HL-60 (cell line): ENCODE measurements at regions not wholly inside any gene's neighbourhood (a gene's known extent, or its start where the extent isn't known, plus 50 kb on each side); places are given as distances from the start of the nearest gene placed in this dataset.
"Not testable (repeated sequence)": the region's sequence is repeated elsewhere in the genome, so short reads cannot be mapped to it uniquely, and the experiment has no call there.

Experiments
- CTCF ChIP-seq: IDR thresholded peaks from one replicate; pipeline ENCODE4 v1.5.1; 2011; ENCODE audit warnings: low read length, control low read depth, inconsistent platforms; ENCODE audit not compliant: insufficient read depth
- GABPA ChIP-seq: IDR thresholded peaks from 2 replicates; pipeline ENCODE4 v1.6.1; 2012; ENCODE audit warnings: low read depth
- POLR2AphosphoS5 ChIP-seq: IDR thresholded peaks from 2 replicates; pipeline ENCODE4 v1.6.1; 2012; ENCODE audit warnings: low read depth
- REST ChIP-seq: IDR thresholded peaks from 2 replicates; pipeline ENCODE4 v1.6.1; 2012; ENCODE audit warnings: low read depth; ENCODE audit not compliant: insufficient replicate concordance
- SPI1 ChIP-seq: IDR thresholded peaks from 2 replicates; pipeline ENCODE4 v1.6.1; 2012; ENCODE audit warnings: low read depth, mild to moderate bottlenecking, borderline replicate concordance

- not testable (repeated sequence) for TF ChIP-seq CTCF, POLR2AphosphoS5, GABPA, REST, SPI1
These were observed 326.9 kb downstream of the INSIG2 start for GRCh38 chr2:118415186-118415585.
